ENCODE measurements at regions not wholly inside any gene's neighbourhood (a gene's known extent, or its start where the extent isn't known, plus 50 kb on each side); places are given as distances from the start of the nearest gene placed in this dataset.

- Histone ChIP-seq H3K4me2 (ENCODE audit: low read length) (no peak overlapping the region), H3F3A (ENCODE audit: control insufficient read depth, insufficient read depth) (no peaks in the 10 kb centered on the region), H3K27ac (ENCODE audit: low read depth, low read length) (no peak overlapping the region), H3K79me2 (ENCODE audit: control insufficient read depth, low read length) (no peaks in the 10 kb centered on the region), H3K4me1 (ENCODE audit: control insufficient read depth, low read length) (peaks cover 3% of the 10 kb centered on the region; the same call in 1 of the 2 replicates), H3K9me2 (replicated peaks; ENCODE audit: control insufficient read depth, low read length) (no peaks in the 10 kb centered on the region), H3K4me3 (ENCODE audit: low read length) (no peak overlapping the region), H3K36me3 (ENCODE audit: control insufficient read depth, low read length) (no peaks in the 10 kb centered on the region), H4K20me1 (ENCODE audit: control insufficient read depth, insufficient read depth, low read depth, low read length) (no peaks in the 10 kb centered on the region), H3K9me3 (ENCODE audit: control insufficient read depth, insufficient read depth, low read length) (no peaks in the 10 kb centered on the region), H3K27me3 (ENCODE audit: control insufficient read depth, low read length) (no peaks in the 10 kb centered on the region)
- TF ChIP-seq EZH2phosphoT487 (IDR thresholded peaks at IDR 0.05; ENCODE audit: borderline replicate concordance, low read length) (no peak), CTCF (IDR thresholded peaks at IDR 0.05; ENCODE audit: low read depth, low read length, poor library complexity, severe bottlenecking) (no peak)
These were observed 766.4 kb downstream of the FAM181B start for GRCh38 chr11:81967242-81967641.

- no peaks in the 10 kb centered on the region for H3K9me2 ChIP-seq (replicated peaks; ENCODE audit: control insufficient read depth, low read length)
- H3K79me2 ChIP-seq (ENCODE audit: control insufficient read depth, low read length), result no peaks in the 10 kb centered on the region
- H3F3A ChIP-seq (ENCODE audit: control insufficient read depth, insufficient read depth), result no peaks in the 10 kb centered on the region
- H3K9me3 ChIP-seq (ENCODE audit: control insufficient read depth, insufficient read depth, low read length), result no peaks in the 10 kb centered on the region
- H3K4me2 ChIP-seq (ENCODE audit: low read length), result no peak overlapping the region
- no peak overlapping the region for H3K4me3 ChIP-seq (ENCODE audit: low read length)
- no peaks in the 10 kb centered on the region for H3K27me3 ChIP-seq (ENCODE audit: control insufficient read depth, low read length)
- H3K27ac ChIP-seq (ENCODE audit: low read depth, low read length), result no peak overlapping the region
- H4K20me1 ChIP-seq (ENCODE audit: control insufficient read depth, insufficient read depth, low read depth, low read length), result no peaks in the 10 kb centered on the region
- H3K4me1 ChIP-seq (ENCODE audit: control insufficient read depth, low read length), result peaks cover 3% of the 10 kb centered on the region; the same call in 1 of the 2 replicates
- no peaks in the 10 kb centered on the region for H3K36me3 ChIP-seq (ENCODE audit: control insufficient read depth, low read length)
- no peak for TF ChIP-seq CTCF (IDR thresholded peaks at IDR 0.05; ENCODE audit: low read depth, low read length, poor library complexity, severe bottlenecking)
- TF ChIP-seq EZH2phosphoT487 (IDR thresholded peaks at IDR 0.05; ENCODE audit: borderline replicate concordance, low read length), result no peak
These were observed 767.3 kb downstream of the FAM181B start for GRCh38 chr11:81966340-81966739.

- Histone ChIP-seq H3K9me3 (ENCODE audit: control insufficient read depth, insufficient read depth, low read length) (no peaks in the 10 kb centered on the region), H3F3A (ENCODE audit: control insufficient read depth, insufficient read depth) (no peaks in the 10 kb centered on the region), H3K27ac (ENCODE audit: low read depth, low read length) (no peak overlapping the region), H3K79me2 (ENCODE audit: control insufficient read depth, low read length) (no peaks in the 10 kb centered on the region), H3K9me2 (replicated peaks; ENCODE audit: control insufficient read depth, low read length) (no peaks in the 10 kb centered on the region), H3K27me3 (ENCODE audit: control insufficient read depth, low read length) (no peaks in the 10 kb centered on the region), H3K4me2 (ENCODE audit: low read length) (no peak overlapping the region), H4K20me1 (ENCODE audit: control insufficient read depth, insufficient read depth, low read depth, low read length) (no peaks in the 10 kb centered on the region), H3K4me1 (ENCODE audit: control insufficient read depth, low read length) (peaks cover 3% of the 10 kb centered on the region; the same call in 1 of the 2 replicates), H3K36me3 (ENCODE audit: control insufficient read depth, low read length) (no peaks in the 10 kb centered on the region), H3K4me3 (ENCODE audit: low read length) (no peak overlapping the region)
- TF ChIP-seq CTCF (IDR thresholded peaks at IDR 0.05; ENCODE audit: low read depth, low read length, poor library complexity, severe bottlenecking) (peak; percentile 39), EZH2phosphoT487 (IDR thresholded peaks at IDR 0.05; ENCODE audit: borderline replicate concordance, low read length) (no peak)
These were observed 770.6 kb downstream of the FAM181B start for GRCh38 chr11:81963018-81963417.
